GM21390 (cell line): ENCODE measurements at regions not wholly inside any gene's neighbourhood (a gene's known extent, or its start where the extent isn't known, plus 50 kb on each side); places are given as distances from the start of the nearest gene placed in this dataset.

Source experiments
- ATAC-seq: cut with Tn5 transposase; IDR thresholded peaks from one replicate; pipeline ENCODE4 v1.9.1; 2021; ENCODE audit not compliant: unreplicated experiment

DNA sequence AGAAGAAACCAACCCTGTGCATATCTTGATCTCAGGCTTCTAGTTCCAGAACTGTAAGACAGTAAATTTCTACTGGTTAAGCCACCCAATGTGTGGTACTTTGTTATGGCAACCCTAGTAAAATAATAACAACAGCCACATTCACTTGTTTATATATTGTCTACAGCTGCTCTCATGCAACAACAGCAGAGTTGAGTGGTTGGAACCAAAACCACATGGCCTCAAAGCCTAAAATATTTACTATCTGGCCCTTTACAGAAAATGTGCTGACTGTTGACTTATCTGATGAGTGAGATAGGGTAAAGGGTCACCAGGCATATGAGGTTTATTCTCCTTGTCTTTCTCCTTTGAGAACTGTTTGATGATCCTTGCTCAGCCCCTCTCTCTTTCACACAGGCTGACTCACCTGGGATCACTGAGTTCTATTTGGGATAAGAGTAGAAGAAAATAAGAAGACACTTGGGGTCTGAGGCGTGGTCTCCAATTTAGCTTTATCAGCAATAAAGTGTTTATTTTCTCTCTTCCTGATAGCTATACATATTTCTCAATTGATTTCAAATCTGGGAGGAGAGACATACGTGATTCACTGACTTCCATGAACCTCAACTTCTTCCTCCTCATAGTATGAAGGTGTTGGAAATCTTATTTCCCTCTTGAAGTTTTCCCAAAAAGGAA is 227.5 kb upstream of the STARD13 start:
- no peak for ATAC-seq

DNA sequence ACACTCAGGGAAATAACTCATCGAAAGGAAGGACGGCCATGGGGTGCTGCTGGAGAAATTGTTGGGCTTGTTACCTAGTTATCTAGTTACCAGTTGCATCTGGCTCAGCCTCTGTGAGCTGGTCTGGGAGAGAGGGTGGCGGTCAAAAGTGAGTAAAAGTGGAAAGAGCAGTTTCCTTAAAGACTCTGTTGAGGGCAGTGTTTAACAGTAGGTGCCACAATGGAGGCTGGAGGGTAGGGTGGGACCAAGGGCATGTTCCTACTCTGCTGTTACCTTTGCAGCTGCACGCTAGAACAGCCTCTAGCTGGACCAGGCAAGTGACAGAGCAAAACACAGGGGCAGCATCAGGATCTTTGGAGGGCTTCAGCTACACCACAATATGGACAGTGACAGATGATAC is 228.8 kb upstream of the STARD13 start:
- ATAC-seq: no peak

DNA sequence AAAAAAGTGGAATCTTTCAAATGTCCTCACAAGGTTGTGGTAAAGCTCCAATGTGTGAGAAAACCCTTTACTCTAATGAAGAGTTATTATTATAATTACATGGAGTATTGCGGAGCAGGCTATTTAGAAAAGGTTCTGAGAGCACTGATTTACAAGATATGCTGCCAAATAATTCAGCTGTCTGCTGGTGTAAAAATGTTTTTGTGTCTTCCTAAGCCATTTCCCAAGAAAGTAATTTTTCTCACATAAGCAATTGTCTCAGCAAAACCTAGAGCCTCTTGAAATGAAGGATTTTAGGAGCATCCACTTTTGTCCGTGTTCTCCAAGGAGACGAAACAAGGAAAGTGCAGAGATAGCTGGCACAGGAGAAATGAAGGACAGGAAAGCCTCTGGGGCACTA is 229.6 kb upstream of the STARD13 start:
- no peak for ATAC-seq

DNA sequence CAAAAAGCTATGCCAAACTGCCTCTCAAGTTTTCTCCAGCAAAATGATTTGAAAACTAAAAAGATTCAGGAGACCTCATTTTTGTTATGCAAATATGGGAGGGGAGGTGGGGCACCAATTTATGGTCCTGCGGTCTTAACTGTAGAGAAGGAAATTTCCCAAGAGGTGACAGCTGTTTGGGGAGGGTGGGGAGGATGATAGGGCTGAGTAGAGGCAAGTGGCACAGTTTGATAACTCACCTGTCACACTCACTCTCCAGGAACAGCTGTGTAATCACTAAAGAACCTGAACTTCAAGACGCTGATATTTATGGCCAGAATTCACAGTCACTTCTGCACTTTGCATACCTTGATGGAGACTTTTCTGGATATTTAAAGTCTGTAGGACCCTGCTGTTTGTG is 232.9 kb upstream of the STARD13 start:
- no peak for ATAC-seq

DNA sequence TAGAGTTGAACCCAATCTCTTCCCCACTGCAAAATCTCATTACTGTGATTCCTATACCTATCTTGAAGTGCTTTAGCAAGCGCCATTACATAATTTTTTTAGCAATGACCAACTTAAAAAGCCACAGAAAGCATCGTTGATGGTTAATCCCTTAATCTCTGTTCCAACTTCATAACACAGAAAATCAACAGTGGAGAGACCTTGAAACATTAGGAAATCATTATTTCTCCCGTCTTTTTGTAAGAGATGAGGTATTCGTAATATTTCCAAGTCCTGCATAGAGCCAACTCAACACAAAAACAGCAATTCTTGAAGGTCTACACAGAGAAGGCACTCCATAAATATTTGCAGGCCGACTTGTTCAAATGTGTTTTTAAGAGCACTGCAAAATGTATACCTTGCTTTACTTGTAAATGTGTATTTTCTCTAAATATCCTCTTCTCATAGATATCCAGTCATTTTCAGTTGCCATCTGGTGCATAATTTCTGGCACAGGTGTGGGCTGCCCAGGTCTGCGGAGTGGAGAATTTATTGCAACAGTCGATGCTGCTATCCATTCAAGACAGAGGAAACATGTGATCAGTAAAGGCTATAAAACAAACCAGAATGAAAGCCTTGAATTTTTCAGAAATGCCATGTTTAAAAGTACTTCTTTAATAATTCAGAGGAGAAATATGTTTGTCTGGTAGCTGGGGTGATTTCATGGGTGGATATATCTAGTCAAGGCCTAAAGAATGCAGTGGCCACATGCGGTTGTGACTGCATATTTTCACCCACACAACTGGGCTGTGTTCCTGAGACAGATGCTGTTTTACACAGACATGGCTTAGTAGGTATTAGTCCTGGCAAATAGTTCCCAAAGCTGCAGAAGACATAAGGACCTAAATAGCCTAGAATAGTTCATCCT is 234.3 kb upstream of the STARD13 start:
- no peak for ATAC-seq

DNA sequence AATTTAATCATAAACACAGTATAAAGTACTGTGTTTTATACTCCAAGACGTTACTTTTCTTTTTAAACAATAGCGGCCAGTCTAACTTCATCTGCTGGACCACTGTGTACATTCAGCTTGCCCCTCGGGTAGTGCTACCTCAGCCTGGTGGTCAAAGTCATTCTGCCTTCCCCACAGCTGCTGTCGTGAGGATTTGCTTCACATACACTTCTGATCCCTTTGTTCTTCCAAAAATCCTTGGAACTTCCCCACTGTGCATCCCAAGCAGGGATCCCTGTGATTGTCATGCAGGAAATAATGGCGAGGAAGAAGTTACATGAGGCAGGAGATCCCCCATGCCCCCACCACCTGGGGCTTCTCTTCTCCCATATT is 234.9 kb upstream of the STARD13 start:
- no peak for ATAC-seq

DNA sequence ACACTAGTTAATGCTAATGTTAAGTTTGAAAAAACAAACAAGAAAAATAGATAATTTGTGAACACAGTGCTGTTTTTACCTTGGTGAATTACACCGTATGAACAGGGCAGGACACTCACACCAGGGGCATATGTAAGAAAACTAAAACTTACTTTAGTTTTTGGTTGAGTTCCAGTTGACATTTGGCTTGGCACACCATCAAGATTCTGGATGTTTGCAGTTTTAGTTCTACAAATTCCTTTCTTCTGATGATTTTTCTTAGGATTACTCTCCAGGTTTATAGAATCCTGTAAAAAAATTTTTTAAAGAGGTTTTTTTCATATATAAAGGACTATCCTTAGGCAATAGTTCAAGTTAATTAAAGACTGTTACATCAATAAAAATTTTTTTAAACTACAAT is 238.5 kb upstream of the STARD13 start:
- ATAC-seq: no peak

DNA sequence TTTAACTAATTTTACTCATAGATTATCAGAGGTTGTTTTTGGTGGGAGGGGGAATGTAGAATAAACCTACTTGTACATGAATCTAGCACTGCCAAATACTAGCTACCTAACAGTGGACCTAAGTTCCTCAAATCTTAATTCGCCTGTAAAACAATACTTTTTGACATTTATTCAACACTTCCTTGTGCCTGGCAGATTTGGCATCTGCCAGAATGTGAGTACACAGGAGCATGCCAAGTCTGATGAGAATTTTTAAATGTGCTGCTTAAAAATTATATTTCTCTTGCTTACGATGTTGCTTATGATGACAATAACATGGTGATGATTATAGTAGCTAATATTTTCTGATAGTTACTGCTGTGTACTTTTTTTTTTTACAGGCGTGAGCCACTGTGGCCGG is 240.2 kb upstream of the STARD13 start:
- no peak for ATAC-seq

DNA sequence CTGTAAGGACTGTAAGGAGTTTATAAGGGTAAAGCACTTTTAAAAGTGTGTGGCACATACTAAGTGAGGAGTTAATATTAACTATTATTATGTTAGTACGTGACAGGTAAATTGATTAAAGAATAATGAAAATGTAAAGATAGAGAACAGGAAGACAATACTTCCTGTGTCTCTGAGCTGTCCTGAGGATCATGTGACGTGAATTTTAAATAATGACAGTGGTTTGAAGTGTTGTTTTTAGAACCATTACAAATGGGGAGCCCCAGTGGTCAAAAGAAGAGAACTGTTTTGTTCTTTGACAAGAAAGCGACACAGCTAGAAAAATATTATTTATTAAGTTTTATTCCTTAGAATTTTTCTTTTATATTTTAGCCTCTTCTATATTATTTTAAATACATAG is 241.2 kb upstream of the STARD13 start:
- no peak for ATAC-seq

DNA sequence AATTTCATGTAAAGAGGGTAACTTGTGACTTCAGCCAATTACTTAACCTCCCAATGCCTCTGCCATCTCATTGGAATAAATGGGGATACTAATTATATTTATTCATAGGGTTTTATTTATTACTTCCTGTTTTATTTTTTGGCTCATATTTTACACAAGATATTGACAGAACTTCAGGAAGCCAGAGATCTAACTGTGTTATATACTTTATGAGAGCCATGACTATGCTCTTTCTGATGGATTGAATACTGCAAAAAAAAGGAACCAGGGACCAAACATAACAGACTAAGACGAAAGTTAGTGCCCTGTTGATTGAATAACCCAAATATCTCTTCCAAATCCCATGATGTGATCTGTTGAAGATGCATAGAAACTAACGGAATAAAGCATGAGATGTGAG is 243.3 kb upstream of the STARD13 start:
- no peak for ATAC-seq

DNA sequence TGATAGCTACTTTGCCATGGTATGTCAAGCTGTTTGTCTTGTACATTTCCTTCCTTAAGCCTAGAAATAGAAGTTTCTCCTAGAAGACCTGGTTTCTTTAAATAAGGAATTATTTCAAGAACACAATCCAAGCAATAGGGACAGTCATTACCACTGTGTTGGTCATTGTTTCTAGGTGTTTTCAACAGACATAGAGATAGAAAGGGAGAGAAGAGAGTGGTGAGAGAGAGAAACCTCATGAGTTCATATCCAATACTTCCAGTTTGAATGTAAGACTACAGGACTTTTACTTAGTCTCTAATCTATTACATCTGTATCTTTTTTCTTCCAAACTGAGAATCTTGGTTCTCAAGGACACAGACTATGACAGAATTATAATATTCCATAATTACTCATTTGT is 245.9 kb upstream of the STARD13 start:
- no peak for ATAC-seq

DNA sequence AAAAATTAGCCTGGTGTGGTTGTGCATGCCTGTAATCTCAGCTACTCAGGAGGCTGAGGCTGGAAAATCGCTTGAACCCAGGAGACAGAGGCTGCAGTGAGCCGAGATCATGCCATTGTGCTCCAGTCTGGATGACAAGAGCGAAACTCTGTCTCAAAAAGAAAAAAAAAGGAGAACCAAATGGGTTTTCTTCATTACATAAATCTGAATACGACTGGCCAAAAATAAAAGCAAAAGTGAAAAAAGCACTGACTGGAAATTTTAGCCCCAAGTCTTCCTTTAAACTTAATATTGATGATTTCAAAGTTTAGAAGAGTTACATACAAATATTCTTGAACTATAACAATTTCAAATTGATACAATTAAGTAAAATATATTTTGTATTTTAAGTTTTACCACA is 249.5 kb upstream of the STARD13 start:
- ATAC-seq: no peak

DNA sequence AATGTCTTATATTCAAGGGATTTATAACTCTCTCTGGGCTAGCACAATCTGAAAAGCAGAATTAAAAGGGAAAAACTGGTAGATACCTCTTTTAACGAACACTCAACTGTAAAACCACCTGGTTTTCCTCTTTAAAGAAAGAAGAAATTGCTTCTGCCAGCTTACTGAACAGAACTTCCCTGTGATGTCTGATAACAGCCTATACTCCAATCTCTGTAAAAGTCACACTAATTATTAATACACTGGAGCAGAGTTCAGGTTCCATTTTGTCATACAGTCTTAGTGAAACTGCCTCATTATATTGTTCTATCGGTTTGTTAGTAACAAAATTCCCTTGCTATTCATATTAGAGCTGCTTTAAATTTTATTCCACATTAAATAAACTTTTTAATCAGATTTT is 251.0 kb upstream of the STARD13 start:
- ATAC-seq: no peak

DNA sequence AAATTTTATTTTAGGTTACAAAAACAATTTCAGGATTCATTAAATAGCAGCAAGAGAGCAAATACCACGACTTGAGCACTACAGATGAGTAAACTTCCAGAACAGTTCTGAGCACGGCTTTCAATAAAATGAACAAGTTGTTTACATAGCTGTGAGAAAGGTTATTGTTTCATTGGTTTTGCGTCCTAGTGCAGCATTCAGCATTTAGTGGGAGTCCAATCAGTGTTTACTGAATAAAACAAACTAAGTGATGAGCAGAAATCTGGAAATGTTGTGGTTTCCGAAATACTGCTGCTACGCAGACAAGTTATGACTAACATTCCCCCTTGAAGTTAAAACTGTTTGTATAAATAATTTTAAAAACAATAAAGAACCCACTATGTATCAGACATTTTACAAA is 251.5 kb upstream of the STARD13 start:
- ATAC-seq: no peak

DNA sequence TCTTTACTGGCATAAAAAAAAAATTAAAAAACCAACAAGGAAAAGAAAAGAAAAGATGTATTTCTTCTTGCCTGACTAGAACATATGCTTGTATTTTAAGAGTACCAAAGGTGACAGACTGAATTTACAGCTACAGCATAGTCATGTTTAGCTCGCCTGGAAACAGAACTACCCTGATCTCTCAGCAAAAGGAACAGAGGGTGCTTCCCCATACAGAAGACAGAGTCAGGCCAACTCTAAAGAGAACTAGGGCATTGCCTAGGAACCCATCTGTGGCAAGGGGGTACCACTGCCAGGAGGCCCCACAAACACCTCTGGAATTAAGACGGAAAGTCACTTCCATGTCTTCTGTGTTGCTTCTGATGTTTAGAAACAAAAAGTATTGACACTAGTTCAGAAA is 252.1 kb upstream of the STARD13 start:
- no peak for ATAC-seq

DNA sequence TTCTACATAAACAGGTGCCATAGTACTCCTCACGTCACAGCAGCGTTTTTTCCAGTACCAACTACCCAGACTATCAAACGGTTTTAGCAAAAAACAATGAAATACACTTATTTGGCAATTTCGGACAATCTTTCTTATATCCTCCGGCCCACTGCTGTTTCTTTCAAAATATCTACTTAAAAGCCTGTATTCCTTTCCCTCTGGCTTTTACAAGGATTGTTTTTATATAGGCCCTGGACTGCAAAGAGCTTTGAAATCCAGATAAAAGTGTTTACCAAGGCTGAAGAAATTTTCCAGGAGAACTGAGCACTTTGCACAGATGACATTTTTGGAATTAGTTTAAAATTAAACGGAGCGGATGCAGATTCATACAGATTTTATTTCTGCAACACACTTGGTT is 255.9 kb upstream of the STARD13 start:
- no peak for ATAC-seq

DNA sequence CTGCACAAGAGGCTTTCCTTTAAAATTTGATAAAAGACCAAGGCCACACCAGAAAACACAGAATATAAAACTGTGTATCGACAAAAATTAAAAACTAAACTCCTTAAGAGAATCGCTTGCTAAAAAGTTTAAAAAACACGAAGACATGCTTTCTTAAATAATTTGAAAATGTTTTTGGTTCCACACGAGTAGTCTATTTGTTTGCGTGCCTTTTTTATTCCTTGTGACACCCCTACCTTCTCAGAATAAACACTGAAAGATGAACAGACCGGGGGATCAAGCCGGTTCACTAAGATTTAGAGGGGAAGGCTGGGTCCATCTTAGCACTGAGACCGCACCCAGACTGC is 256.4 kb upstream of the STARD13 start:
- no peak for ATAC-seq

DNA sequence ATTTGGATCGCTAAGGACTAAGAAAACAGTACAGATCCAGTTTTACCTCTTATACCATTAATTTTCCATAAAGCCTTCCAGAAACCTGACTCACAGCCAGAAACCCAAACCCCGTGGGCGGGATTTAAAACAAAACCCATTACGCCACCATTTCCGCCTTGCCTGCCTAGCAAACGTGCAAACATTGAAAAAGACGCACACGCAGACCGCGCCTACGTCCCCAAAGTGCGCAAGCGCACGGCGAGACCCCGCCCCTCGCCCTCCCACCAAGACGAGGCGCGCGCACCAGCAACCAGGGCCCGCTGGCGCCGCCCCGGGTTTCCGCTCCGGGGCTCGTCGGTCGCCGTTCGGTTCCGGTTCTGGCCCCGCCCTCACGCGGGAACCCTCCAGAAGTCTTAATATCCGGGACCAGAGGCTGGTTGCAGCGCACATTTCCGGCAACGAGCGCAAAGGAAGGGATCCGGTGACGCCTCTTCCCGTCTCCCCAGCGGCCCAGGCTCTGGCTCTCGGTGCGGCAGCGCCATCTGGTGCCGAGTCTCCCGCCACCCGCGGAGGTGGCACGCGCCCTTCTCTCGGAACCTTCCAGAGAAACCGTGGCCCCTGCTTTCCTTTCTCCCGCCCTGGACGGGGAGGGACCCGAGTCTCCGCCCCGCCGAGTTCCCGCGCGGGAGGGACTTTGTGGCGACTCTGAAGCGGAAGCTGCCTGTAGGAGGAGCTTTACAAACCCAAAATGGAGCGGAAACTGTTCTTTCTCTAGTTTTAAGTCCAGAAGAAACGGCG is 256.9 kb upstream of the STARD13 start:
- ATAC-seq: peak; percentile 88

DNA sequence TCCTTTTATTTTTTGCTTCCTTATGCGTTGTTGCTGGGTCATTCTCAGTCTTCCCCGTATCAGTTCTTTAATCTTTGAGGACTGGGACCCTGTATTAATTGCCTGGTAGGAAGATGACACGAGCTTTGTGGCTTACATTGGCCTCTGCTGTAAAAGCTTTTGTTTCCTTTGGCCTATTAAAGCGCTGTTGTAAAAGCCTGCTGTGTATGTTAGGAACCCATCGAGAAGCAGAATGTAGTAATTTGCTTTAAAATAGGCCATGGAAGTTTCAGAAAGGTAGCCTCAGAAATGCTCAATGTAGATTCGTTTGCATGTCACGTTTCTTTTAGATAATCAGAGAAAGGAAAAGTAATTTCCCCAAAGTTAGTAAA is 257.5 kb upstream of the STARD13 start:
- ATAC-seq: peak; percentile 3

DNA sequence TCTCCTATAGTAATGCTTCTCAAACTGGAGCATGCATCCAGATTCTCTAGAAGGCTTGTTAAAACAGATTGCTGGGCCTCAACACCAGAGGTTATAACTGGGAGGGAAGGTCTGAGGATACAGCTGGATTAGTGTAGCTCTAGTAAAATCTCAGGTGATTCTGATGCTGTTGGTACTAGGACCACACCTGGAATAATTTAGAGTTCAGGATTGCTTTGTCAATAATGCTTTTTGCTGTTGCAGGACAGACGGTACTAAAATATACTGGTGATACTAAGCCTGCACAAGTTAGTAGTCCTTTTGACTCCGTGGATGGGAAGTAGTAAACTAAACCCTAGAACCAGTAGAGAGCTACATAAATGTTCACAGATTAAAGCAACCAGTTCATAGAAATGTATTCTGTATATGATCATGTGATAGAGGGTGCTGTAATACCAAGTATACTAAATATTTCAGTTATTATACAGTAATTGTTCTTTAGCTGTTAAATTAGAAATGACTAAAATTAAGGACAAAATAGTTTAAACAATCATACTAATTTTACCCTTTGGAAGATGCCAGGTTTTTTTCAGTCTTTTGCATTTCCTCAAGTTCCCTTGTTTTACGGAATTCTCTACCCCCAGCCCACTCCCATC is 258.2 kb upstream of the STARD13 start:
- no peak for ATAC-seq

DNA sequence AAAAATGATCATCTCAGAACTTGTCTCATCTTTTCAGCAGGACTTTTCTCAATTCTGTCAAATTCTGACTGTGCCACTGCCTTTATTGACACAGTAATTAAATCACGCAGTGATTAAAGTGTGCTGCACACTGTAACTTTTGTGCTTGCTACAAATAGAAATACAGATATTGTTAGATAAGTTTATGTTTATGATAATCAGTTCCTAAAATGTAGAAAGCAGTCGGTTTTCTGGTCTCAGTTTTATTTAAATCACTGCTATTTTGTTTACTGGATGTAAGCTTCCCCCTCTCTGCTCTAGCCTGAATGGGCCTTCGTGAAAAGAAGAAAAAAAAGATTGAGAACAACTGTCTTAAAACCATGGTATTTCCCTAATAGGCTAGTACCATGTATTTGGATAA is 258.8 kb upstream of the STARD13 start:
- no peak for ATAC-seq

DNA sequence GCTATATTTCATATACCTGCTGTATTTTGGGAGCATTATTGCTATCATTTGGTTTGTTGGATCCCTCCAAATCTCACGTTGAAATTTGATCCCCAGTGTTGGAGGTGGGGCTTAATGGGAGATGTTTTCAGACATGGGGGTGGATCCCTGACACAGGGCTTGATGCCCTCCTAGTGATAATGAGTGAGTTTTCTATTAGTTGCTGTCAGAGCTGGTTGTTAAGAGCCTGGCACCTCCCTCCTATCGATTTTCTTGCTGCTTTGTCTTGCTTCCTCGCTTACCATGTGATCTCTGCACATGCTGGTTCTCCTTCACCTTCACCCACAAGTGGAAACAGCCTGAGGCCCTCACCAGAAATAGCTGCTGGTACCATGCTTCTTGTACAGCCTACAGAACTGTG is 259.9 kb upstream of the STARD13 start:
- ATAC-seq: no peak
